Non-pigmented ciliary epithelial cell (primary cell): ENCODE measurements at regions not wholly inside any gene's neighbourhood (a gene's known extent, or its start where the extent isn't known, plus 50 kb on each side); places are given as distances from the start of the nearest gene placed in this dataset.
"Not testable (repeated sequence)": the region's sequence is repeated elsewhere in the genome, so short reads cannot be mapped to it uniquely, and the experiment has no call there.

Experiments
- DNase-seq: peaks from one replicate; pipeline ENCODE4 v3.0.0-alpha.2; 2010; ENCODE audit warnings: low read depth

DNA sequence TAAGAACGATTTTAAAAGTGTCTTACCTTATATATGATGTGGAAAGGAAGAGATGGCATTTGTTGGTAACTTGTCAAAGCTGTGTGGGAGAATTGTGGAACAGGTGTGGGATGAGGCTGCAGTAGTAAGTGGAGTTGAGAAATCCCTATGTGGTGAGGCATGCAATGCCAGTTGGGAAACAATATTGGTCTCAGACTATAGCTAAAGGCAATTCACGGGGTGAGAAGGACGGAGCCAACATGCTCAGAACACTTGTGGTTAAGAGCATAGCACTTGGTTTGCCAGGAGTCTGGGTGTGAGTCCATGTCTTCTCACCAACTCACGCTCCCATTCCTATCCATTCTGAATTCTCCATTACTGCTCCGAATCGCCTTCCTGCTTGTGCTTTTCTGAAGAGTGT, 615.6 kb upstream of the ADAMTS9 start:
- no peak for DNase-seq

- DNase-seq: no peak
Measured at GRCh38 chr3:65291448-65292125, 603.8 kb upstream of the ADAMTS9 start.

DNA sequence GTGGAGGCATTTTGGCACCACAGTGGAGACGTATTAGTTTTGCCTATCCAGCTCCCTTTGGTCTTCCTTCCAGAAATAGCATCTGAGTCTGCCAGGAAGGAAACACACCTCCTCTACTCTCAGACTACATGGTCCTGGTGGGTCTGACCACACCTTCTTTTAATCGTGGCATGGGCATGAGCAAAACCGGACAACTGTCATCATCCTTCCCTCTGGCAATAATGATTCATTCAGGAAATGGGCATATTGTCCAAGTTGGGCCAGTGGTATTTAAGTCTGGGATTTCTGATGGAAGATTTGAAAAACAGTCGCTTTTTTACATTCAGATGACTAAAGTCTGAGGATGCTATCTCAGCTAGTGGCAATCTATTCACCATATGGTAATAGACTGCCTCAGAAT, 601.0 kb upstream of the ADAMTS9 start:
- no peak for DNase-seq

- DNase-seq: no peak
Measured at GRCh38 chr3:65285956-65286355, 598.2 kb upstream of the ADAMTS9 start.

DNA sequence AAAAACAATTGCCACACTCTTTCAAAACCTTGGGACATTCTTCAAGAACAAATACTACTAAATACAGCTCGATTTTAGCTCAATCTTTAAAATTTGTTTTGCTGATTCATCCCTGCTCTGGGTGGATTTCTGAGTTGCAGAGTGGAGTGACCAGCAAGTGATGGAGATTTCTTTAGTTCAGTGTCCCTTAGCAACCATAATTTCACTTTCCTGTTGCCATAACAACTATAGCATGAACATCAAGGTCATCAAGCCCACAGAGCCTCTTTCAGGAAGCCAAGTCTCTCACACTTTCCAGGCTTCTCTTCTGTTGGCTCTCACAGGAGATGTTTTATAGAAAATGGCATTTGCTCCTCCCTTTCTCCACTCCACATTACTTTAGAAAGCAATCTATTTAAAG, 597.2 kb upstream of the ADAMTS9 start:
- no peak for DNase-seq

- DNase-seq: no peak
Measured at GRCh38 chr3:65284546-65284945, 596.7 kb upstream of the ADAMTS9 start.

DNA sequence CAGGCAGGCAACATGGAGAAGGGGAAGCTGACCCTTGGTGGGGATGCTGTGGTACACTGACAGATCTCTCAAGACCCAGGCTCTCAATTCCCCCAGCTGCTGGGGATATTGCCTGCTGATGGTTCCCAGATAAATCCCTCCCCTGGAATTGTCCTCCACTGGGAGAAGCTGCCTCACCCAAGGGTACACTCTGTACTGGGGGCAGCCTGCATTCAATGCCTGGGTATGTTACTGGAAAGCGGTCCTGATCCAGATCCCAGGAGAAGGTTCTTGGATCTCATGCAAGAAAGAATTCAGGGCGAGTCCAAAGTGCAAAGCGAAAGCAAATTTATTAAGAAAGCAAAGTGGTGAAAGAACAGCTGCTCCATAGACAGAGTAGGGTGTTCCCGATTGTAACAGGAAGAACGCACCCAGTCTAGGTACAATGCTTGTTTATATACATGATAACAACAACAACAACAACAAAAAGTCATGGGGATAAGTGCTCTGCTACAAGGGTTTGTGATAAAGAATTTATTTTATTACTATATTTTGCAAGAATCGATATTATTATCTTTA, 591.5 kb upstream of the ADAMTS9 start:
- DNase-seq: no peak

DNA sequence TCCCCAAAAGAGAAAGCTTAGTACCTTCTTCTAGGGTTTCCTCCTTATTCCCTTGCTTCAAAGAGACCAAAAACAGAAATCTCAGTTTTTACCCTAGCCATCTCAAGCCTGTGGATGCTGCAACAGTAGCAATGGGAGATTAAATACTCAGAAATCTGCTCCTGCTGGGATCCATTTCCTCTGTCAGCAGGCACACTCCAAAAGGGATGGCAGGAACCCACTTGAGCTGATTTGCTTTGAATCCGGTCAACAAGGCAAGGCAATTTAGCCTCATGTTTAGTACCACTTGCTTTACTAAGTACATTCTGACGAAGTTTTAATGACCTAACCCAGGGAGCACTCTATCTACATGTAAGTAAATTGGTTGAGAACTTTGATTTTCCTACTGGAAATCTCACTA, 590.0 kb upstream of the ADAMTS9 start:
- no peak for DNase-seq

DNA sequence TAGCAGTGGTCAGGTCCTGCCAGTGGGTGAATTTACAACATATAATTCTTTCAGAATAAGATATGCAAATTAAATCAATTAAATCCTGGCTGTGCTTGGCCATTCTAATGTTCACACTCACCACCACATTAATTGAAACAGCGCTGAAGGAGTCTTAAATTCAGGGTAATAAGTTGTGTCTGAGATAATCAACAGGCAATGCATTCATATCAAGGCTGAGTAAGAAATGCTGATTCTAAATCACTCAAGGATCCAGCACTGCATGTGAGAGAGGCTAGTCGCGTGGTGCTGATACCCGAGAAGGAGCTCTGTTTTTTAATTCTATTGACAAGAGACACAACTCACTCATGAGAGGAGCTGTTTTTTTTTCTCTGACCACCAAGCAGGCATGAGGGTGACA, 588.8 kb upstream of the ADAMTS9 start:
- DNase-seq: no peak

DNA sequence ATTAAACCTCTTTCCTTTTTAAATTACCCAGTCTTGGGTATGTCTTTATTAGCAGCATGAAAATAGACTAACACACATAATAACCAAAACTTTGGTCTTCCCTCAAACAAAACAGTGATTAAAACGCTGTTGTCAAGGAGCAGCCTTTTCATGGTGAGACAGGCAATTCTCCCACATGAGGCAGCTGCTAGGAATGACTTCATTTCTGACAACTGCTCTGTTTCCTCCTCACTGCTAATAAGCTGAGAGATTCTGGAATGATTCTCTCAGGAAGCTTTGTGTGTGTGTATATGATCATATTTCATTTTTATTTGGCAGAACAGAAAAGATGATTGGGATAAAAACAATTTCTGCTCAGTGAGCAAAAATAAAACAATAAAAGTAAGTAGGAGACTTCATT, 580.6 kb upstream of the ADAMTS9 start:
- DNase-seq: no peak

DNA sequence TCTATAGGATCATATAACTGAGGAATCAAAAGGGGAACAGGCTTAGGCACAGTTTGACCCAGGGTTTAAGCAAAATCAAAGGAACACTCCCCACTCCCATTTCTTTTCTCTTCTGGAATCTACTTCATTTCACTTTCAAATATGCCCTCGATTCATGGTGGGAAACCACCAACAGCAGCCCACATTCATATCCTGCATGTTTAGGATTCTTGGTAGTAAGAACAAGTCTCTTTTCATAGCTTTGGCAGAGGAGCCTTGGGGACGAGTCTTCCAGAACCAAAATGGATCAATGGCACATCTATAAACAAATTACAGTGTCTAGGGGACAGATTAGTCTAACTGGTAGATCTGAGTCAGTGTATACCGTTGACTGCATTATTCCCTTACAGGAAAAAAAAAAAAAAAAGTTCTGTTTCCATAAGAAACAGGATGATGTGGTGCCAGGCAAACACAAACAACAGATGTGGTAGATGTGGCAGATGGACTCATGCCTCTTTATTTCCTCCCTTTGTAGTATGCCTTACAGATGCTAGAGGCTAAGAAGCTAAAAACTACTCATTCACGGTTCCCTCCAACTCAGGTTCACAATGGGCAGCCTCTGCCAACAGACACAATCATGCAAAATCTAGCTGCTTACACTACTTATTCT, 578.3 kb upstream of the ADAMTS9 start:
- DNase-seq: no peak

DNA sequence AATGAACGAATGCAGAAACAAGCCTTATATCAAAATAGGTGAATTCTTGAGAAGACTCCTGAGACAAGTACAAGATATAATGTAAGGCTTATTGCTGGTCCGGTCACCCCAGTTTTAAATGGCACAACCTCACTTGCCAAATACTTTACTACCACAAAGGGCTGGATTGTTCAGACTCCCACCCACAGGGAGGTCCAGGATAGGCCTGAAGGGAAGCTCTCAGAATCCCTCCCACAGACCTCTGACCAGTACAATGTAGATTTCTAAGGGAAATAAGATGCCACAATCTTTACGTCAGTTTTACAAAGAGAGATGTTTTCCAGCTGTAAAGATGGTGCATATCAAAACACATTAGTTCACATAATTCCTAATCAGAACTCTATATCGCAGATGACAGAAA, 577.7 kb upstream of the ADAMTS9 start:
- no peak for DNase-seq

- no peak for DNase-seq
Measured at GRCh38 chr3:65262548-65262947, 574.7 kb upstream of the ADAMTS9 start.

DNA sequence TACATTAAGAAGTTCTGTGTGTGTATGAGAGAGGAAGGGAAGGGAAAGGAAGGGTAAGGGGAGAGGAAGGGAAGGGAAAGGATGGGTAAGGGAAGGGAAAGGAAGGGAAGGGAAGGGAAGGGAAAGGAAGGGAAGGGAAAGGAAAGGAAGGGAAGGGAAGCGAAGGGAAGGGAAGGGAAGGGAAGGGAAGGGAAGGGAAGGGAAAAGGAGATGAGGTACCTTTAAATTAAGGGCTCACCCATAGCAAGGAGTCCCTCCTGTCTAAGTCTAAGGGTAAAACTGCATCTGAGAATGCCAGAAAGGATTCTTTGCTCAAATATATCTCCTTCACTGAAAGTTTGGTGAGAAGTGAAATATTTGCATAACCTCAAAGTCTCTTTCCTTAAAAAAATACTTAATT, 572.1 kb upstream of the ADAMTS9 start:
- DNase-seq: no peak

DNA sequence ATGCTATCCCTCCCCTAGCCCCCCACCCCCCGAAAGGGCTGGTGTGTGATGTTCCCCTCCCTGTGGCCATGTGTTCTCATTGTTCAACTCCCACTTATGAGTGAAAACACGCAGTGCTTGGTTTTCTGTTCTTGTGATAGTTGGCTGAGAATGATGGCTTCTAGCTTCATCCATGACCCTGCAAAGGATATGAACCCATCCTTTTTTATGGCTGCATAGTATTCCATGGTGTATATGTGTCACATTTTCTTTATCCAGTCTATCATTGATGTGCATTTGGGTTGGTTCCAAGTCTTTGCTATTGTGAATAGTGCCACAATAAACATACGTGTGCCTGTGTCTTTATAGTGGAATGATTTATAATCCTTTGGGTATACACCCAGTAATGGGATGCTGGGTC, 565.1 kb upstream of the ADAMTS9 start:
- DNase-seq: not testable (repeated sequence)

DNA sequence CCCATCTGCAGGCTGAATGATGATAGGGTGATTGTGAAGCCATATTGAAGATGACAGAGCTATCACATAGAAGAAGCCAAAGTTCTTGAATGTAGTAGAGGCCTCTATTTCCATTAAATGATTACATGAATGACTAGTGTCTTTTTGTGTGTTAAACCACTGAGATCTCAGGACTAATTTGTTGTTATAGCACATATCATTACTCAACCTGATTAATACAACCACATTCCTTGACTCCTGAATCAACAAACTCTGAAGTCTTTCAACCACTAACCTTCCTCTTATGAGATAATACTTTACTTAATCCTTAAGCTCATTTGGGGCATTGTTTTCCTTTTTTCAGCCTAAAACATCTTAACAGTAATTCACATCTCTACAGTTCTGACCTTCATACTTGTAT, 564.5 kb upstream of the ADAMTS9 start:
- DNase-seq: no peak

GRCh38 chr3:65251375-65251774, 563.6 kb upstream of the ADAMTS9 start:
- no peak for DNase-seq

DNA sequence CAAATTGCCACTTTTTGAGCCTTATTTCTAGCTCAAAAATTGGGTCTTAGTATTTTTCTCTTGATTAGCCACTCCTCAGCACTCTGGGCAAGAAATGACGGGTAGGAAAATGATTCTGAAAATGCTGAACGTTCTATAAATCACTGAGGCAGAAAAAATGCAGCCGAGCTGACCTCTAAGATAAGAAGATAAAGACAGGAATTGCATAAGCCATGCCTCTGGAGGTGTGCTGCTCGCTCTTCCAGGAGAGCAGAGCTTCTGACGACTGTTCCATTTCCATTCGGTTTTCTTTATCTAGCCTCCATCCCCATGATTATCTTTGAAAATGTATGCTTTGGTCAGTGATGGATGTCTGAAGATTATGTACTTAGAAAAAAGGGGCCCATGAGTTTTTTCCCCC, 558.8 kb upstream of the ADAMTS9 start:
- no peak for DNase-seq

- no peak for DNase-seq
Measured at GRCh38 chr3:65245133-65246063, 557.6 kb upstream of the ADAMTS9 start.

GRCh38 chr3:65240366-65240765, 552.6 kb upstream of the ADAMTS9 start:
- DNase-seq: no peak

- no peak for DNase-seq
Measured at GRCh38 chr3:65238652-65239051, 550.9 kb upstream of the ADAMTS9 start.

GRCh38 chr3:65234499-65234898, 546.7 kb upstream of the ADAMTS9 start:
- DNase-seq: no peak

GRCh38 chr3:65233561-65233960, 545.8 kb upstream of the ADAMTS9 start:
- peak; percentile 22 for DNase-seq
